NCI-H146 treated with DMSO at 0.1 percent for 48 hours (cell line): ENCODE measurements at regions not wholly inside any gene's neighbourhood (a gene's known extent, or its start where the extent isn't known, plus 50 kb on each side); places are given as distances from the start of the nearest gene placed in this dataset.

Source experiments
- DNase-seq: peaks from one replicate; lab custom pipeline; 2025; ENCODE audit not compliant: unreplicated experiment; lab: John Stamatoyannopoulos, UW

- DNase-seq, result no peak
Measured at GRCh38 chr12:92537290-92537960, 165.4 kb upstream of the PLEKHG7 start.

- no peak for DNase-seq
Measured at GRCh38 chr12:92535961-92536360, 166.8 kb upstream of the PLEKHG7 start.

- DNase-seq, result no peak
Measured at GRCh38 chr12:92533280-92533890, 169.4 kb upstream of the PLEKHG7 start.

GRCh38 chr12:92530706-92531105 lies 172.1 kb upstream of the PLEKHG7 start:
- no peak for DNase-seq

DNA sequence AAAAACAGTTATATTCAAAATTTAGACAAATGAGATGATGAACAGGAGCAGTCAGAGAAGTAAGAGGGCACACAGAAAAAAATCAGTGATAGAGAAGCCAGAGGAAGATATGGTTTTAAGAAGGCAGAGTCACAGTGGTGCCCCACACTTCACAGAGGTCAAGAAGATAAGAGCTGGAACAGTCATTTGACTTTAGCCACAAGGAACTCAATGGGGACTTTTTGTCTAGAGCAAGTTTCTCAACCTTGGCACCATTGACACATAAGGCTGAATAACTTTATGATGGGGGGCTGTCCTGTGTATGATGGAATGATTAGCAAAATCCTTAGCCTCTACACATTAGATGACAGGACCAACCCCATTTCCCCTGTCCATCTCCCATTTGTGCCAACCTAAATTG lies 172.8 kb upstream of the PLEKHG7 start:
- no peak for DNase-seq

GRCh38 chr12:92528586-92528985 lies 174.2 kb upstream of the PLEKHG7 start:
- no peak for DNase-seq

- DNase-seq, result no peak
Measured at GRCh38 chr12:92528097-92528496, 174.7 kb upstream of the PLEKHG7 start.

DNA sequence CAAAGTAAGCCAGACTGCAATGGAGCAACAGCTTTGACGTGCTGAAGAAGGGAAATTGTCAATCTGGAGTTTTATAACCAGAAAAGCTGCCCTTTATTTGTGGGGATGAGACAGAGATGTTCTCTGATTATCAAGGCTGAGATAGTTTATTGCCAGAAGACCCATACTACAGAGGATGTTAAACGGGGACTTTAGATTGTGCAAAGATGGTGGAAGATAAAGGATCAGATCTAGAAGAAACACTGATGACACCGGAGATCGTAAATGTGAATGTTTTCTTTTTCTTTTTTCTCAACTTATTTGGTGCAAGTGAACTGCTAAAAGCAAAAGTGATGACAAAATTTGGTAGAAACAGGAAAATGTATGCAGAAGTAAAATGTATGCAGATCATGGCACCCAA lies 178.3 kb upstream of the PLEKHG7 start:
- DNase-seq, result no peak

GRCh38 chr12:92520511-92520910 lies 182.3 kb upstream of the PLEKHG7 start:
- DNase-seq, result no peak

DNA sequence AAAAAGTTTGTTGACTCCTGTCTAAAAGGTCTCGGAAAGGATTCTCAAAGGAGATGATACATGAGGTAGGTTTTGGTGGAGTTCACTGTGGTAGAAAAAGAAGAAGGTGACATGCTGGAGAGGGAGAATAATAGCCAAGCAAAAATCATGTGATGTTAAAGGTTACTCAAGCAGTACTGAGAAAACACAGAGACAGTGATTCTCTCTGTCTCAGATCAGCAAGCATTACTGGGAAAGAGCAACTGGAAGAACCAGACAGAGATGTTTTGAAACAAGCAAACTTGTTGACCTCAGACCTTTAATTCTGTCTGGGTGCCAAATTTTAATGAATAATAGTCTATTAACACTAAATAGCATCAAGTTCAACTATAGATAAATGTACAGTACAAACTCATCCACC lies 183.5 kb upstream of the PLEKHG7 start:
- DNase-seq, result no peak

GRCh38 chr12:92518071-92518470 lies 184.7 kb upstream of the PLEKHG7 start:
- DNase-seq, result no peak

DNA sequence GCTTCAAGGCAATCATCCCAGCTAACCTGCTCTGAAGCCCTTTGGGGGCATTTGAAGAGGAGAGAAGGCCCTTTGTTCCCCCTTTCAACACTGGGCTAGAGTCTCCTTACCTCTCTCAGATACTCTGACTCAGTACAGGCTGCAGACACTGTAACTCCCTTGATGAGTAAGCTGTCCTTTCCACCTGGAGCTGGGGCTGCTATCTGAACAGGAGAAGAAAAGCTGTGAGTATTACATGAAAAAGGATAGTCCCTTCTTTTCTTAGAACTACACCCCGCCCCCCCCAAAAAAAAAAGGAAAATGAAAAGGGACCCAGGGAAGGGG lies 186.6 kb upstream of the PLEKHG7 start:
- DNase-seq, result no peak

GRCh38 chr12:92513231-92513730 lies 189.5 kb upstream of the PLEKHG7 start:
- DNase-seq, result no peak

- no peak for DNase-seq
Measured at GRCh38 chr12:92511786-92512185, 191.0 kb upstream of the PLEKHG7 start.

DNA sequence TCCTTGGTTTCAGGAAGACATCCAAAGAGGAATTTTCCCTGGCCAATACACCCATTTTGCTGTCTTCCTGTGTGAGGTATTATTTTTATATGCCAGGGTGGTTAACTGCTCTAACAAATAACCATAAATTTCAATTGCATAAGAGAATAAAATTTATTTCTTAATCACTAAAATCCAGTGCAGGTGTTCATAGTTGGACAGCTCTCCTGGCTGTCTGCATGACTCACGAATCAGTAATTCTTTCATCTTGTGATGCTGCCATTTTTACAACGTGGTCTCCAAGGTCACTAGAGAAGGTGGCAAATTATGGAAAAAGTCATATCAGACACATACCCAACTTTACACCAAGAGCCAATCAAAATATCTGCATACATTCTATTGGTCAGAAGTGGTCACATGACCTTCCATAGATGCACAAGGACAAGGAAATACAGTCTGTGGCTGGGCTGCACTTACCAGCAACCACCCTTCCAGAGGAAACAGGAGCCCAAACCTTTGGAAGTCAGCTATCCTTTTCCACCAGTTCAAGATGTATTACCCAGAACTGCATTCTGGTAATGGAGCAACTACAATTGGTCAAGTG lies 193.5 kb upstream of the PLEKHG7 start:
- no peak for DNase-seq

- no peak for DNase-seq
Measured at GRCh38 chr12:92506891-92507290, 195.9 kb upstream of the PLEKHG7 start.

DNA sequence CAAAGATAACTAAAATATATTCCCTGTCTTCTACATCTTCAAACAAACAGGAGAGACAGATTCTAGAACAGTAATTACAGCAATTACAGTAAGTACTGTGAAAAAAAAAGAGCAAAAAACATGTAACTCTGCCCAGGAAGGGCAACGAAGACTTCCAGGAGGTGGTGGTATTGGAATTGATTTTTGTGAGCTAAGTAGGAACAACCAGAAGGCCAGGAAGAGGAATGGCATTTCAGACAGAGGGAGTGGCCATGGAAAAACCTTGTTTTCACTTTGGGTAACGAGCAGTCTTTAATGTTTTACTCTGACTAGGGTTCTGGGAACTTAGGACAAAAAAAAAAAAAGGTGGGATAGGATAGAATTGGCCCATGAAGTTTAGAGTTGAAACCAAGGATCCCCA lies 196.3 kb upstream of the PLEKHG7 start:
- peak; percentile 9 for DNase-seq

DNA sequence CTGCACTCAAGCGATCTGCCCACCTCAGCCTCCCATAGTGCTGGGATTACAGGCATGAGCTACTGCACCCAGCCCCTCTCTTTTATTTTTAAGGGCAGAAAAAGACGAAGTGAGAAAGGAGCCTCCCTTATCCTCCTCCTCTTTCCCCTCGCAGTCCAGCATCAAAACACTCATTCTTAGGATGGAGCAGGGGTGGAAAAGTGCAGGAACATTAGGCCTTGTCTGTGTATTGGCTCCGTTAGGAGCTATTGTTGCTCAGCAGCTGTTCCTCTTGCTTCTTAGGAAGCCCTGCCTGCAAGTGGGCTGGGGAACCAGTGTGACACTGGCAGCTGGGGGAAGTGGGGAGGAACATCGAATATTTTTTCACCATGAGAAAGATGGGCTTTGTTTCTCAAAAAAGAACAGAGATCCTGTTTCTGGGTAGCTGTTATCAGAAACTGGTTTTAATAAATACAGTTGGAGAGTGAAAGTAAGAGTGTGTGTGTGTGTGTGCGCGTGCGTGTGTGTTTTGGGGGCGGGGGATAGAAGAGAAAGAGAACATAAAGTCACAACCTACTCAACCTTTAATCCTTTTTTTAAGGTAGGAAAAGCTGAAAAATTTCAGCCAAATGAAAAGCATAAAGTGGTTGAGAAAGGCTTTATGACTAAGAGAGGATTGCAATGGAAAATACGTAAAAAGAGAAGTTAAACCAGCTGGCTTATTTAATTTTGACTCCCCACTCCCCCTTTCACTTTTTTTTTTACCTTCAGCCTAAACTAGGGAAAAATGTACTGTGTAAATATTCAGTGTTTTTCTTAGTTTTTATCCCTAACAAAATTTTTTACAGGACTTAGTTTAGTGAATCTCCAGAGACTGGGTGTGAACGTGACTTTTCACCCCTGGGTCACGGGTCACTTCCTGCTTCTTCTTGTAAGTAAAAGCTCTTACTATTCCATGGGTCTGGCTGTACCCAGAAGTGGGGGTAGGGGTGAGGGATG lies 197.2 kb upstream of the PLEKHG7 start:
- DNase-seq, result no peak

- DNase-seq, result no peak
Measured at GRCh38 chr12:92504594-92504981, 198.2 kb upstream of the PLEKHG7 start.

DNA sequence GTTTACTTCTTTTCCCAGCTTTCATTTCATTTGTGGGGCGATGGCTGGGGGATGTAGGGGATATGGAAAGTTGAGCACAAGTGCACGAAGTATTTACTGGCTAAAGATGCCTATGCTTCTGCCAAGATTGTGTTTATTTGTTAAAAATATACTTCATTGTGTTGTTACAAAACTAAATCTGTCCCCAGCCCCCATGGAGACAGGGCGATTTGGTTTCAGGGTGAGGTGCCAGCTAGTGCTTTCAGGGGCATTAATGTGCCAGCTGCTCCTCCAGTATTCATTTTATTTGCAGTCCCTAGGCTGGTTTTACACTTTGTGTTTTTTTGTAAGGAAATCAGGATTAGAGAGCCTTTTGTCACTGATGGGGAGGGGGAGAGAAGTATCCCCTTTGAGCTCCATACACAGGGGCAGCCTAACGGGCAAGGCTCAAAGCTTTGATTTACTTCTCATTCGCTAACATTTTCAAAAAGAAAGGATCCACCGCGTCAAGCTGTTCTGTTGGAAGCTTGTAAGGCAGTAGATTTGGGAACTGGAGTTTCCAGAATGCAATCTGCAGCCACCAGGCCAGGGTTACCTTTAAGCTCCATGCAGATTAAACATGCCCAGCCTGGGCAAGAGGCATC lies 198.7 kb upstream of the PLEKHG7 start:
- no peak for DNase-seq
